ENCODE measurements at regions not wholly inside any gene's neighbourhood (a gene's known extent, or its start where the extent isn't known, plus 50 kb on each side); places are given as distances from the start of the nearest gene placed in this dataset.

- DNase-seq, result no peak
- Histone ChIP-seq H3K36me3 (no peaks in the 10 kb centered on the region), H3K27me3 (ENCODE audit: low read depth) (no peaks in the 10 kb centered on the region), H3K9me3 (replicated peaks) (peaks cover 5% of the 10 kb centered on the region), H3K4me3 (no peak overlapping the region), H3K4me1 (no peaks in the 10 kb centered on the region), H3K27ac (replicated peaks) (no peak overlapping the region)
- intact Hi-C loops (cut with micrococcal nuclease), result no loop called here
- TF ChIP-seq, protein P1, sequence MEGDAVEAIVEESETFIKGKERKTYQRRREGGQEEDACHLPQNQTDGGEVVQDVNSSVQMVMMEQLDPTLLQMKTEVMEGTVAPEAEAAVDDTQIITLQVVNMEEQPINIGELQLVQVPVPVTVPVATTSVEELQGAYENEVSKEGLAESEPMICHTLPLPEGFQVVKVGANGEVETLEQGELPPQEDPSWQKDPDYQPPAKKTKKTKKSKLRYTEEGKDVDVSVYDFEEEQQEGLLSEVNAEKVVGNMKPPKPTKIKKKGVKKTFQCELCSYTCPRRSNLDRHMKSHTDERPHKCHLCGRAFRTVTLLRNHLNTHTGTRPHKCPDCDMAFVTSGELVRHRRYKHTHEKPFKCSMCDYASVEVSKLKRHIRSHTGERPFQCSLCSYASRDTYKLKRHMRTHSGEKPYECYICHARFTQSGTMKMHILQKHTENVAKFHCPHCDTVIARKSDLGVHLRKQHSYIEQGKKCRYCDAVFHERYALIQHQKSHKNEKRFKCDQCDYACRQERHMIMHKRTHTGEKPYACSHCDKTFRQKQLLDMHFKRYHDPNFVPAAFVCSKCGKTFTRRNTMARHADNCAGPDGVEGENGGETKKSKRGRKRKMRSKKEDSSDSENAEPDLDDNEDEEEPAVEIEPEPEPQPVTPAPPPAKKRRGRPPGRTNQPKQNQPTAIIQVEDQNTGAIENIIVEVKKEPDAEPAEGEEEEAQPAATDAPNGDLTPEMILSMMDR (IDR thresholded peaks at IDR 0.05; ENCODE audit: borderline replicate concordance), result no peak
These were observed 53.3 kb upstream of the CNTNAP5 start for GRCh38 chr2:123971564-123972318.
